ENCODE measurements at regions not wholly inside any gene's neighbourhood (a gene's known extent, or its start where the extent isn't known, plus 50 kb on each side); places are given as distances from the start of the nearest gene placed in this dataset.

DNA sequence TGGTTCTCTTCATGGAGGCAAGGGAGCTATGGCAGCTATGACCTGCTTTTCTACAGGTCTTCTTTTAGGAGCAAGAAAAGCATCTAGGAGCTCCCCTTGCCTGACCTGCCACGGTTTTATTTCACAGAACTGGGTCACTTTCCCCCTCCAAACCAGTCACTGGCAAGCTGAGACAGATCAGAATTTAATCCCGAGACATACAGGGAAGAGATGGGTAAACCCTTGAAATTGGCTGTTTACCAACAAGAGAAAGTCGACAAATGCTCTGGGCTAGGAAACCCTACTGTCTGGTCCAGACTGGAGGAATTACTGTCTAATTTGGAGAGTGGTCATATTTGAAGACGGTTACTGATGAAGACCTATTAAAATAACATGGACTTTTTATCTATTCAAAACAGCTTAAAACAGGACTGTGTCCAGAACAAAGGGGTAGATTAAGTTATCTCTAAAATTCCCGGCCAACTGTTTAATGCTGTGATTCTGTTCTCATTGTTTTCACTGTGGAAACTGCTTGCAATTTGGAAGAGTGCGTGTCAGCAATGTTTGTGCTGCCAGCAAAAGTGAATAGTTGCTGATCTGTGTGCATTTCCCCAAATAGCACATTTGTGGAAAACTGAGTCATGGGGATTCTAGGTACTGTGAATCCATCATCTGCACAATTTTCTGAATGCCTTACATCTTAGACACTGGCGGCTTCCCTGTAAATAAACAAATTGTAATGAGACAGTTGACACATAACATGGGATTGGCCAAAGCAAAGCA is 73.4 kb upstream of the EEA1 start:
- no peak for TF ChIP-seq CTCF (IDR thresholded peaks at IDR 0.05)
- no peak for TF ChIP-seq POLR2A (IDR thresholded peaks at IDR 0.05)
